ENCODE measurements at regions not wholly inside any gene's neighbourhood (a gene's known extent, or its start where the extent isn't known, plus 50 kb on each side); places are given as distances from the start of the nearest gene placed in this dataset.
A peak's percentile ranks its signal among the peaks of the same experiment; 100 is the strongest.

- no peak for DNase-seq (ENCODE audit: extremely low read depth, low read depth)
Measured at GRCh38 chr10:125283836-125284614, 123.7 kb upstream of the CTBP2 start.

DNA sequence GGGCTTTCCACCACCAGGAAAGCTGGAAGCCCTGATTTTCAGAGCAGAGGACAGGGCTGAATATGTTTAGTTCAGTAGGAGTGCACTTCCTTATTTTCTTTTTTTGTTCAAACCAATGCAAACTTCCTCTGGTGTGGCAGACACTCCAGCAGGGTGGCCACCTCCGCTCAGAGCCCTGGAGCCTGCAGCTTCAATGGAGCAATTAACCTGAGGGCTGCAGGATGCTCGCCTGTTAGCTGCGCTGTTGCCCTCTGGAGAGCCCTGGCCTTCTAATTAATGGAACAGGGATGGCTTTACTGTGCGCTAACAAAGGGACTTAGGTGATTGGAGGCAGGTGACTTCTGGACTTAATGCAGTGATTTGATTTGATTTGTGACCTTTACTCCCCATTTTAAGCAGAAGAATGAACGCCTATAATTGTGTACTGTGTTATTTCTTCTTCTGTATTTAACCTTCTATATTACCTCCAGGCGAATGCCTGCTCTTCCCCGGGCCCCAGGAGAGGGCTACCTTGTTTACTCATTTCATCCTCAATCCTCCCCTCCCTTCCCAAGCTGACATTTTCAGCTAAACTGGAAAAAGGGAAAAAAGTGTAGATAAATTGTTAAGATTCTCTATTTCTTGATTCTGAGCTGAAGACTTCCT is 123.0 kb upstream of the CTBP2 start:
- DNase-seq (ENCODE audit: extremely low read depth, low read depth) = no peak

GRCh38 chr10:125281091-125281490 is 120.7 kb upstream of the CTBP2 start:
- no peak for DNase-seq (ENCODE audit: extremely low read depth, low read depth)

DNA sequence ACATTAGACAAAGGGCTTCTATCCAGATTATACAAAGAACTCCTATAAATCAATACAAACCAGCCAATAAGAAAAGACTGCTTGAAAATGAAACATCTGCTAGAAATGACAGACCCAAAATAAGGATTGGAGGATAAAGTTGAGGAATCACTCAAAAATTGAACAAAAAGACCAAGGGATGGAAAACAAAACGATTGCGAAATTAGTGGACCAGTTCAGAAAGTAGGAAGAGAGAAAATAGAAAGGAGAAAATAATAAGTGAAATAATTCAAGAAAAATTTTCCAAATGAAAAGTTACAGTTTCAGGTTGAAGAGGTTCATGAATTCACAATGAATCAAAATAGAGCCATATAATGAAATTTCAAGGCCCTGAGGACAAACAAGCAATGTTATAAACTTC is 115.8 kb upstream of the CTBP2 start:
- no peak for DNase-seq (ENCODE audit: extremely low read depth, low read depth)

DNA sequence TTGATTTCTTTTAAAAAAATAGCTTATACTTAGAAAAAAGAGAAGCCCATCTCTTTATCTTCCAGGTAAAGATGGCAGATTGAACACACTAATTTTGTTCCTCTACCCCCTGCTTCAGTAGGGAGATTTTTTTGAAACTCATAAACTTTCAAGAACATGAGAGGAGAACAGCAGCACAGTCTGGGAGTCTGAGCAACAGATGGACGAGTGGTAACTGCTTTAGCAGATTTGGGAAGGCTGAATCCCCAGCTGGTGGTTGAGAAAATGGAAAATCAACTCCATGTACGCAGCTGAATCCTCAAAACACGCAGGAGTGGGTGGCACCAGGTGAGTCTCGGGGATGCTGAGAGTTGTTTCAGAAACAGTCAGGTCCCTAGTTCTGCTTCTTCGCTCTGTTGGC is 114.6 kb upstream of the CTBP2 start:
- DNase-seq (ENCODE audit: extremely low read depth, low read depth) = no peak

DNA sequence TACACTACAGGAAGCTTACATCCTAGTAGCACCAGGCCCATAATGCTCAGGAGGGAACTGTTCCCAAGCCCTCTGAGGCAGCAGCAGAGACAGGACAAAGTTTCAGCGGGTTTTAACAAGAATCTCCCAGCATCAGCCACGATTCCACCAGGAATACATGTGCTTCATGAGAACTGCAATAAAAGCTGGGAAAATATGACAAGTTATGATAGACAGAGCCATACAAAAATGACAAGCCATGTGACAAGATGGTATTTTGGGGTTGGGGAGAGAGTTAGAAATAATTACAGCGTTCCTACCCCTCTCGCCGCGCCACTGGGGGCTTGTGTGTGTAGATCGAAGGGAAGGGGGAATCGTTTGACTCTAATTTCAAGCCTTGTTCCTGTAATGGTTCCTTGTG is 112.7 kb upstream of the CTBP2 start:
- DNase-seq (ENCODE audit: extremely low read depth, low read depth) = no peak

DNA sequence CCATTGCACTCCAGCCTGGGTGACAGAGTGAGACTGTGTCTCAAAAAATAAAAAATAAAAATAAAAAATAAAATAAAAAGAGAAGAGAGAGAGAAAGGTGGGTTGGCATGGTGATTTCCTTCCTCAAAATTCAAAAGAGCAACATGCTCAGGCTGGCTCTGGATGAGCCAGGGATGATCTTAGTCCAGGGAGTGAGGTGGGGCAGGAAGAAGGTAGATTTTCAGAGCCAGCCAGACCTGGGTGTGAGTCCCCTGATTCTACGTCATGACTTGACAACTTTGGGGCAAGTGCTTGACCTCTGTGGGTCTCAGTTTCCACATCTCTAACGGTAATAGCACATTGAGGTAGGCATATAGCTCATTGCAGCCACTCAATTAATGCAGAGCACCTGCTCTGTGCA is 109.4 kb upstream of the CTBP2 start:
- no peak for DNase-seq (ENCODE audit: extremely low read depth, low read depth)

- DNase-seq (ENCODE audit: extremely low read depth, low read depth) = no peak
Measured at GRCh38 chr10:125266966-125267365, 106.6 kb upstream of the CTBP2 start.

DNA sequence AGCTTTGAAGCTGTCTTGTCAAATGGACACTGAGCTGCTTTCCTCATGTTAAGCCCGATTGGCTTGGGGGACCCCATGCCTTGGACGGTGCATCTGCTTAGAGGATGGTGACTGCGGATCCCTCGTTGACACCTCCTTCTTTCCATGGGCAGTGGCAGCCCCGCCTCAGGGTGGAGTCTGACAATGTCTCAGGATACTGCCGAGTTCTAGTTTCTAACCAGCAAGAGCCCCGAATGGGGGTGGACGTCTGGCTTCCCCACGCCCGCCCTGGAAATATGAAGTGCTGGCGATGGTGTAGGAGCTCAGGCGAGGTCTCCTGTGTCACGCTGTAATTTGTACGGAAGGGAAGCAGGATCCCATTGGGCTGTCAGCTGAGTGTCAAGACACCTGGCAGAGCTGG is 106.2 kb upstream of the CTBP2 start:
- DNase-seq (ENCODE audit: extremely low read depth, low read depth) = no peak

GRCh38 chr10:125265579-125265955 is 105.2 kb upstream of the CTBP2 start:
- DNase-seq (ENCODE audit: extremely low read depth, low read depth) = no peak

- DNase-seq (ENCODE audit: extremely low read depth, low read depth) = no peak
Measured at GRCh38 chr10:125264757-125265578, 104.6 kb upstream of the CTBP2 start.

DNA sequence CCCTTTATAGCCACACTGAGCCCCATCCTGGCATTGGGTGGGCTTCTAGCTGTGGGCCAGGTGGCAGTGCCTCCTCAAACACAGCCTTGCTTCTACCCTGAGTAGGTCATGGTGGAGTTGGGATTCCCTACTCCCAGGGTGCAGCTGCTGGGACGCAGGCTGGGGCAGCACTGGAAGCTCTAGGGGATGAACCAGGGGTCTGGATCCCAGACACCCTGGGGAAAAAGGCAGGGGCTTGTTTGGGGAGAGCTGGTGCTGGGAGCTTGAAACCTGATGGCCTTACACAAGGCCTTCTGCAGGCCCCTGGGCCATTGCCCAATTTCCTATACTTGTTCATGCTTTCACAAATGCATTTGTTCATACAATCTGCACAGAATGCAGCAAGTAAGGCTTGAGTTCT is 103.7 kb upstream of the CTBP2 start:
- DNase-seq (ENCODE audit: extremely low read depth, low read depth) = no peak

DNA sequence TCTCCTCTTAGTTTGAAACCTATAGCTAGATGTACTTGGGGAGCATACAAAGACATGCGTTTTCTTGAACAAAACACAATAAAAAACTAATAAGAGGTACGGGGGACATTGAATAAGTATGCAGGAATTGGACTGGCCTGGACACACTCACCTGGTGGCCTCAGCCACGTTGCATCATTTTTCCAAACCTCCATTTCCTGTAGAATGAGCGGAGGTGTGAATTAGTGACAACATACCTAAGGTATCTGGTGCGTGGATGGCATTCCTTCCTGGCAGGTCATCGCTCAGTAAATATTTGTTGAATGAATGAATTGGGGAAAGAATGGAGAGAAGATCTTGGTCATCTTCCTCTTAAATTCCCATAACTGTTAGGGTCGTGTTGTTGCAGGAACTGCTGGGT is 103.2 kb upstream of the CTBP2 start:
- DNase-seq (ENCODE audit: extremely low read depth, low read depth) = peak; percentile 39

DNA sequence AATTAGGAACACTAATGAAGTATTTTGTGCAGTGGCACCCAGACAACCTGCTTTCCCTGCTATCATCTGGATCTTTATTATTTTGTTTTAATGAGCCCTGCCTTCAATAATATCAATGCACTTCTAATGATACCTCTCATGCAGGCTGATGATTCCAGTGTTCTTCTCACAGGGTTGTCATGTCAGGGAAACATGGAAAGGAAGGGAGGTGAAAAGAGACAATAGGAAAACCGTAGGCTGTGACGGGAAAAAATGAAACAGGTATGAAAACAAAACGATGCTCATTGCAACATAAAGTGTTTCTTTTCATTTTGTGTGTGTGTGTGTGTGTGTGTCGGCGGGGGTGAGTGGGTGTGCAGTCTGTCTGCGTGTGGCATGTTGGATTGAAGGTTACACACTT is 102.6 kb upstream of the CTBP2 start:
- DNase-seq (ENCODE audit: extremely low read depth, low read depth) = no peak

DNA sequence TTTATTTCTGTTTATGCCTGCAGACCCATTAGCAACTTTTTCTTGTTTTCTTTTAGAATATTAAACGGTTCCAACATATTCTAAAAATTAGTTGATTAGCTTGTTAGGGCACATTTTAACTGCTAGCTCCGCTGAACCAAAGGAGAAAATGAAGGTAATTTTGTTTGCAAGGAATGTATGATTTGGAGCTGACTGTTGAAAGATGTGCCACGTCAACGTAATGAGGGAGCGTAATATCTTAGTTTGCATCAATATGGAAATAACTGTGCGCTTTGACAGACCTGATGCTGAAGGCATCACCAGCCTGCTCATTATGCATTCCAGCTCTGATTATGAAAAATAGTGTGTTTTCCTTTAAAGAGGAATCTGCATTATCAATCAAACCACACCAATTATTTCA is 102.0 kb upstream of the CTBP2 start:
- DNase-seq (ENCODE audit: extremely low read depth, low read depth) = no peak

DNA sequence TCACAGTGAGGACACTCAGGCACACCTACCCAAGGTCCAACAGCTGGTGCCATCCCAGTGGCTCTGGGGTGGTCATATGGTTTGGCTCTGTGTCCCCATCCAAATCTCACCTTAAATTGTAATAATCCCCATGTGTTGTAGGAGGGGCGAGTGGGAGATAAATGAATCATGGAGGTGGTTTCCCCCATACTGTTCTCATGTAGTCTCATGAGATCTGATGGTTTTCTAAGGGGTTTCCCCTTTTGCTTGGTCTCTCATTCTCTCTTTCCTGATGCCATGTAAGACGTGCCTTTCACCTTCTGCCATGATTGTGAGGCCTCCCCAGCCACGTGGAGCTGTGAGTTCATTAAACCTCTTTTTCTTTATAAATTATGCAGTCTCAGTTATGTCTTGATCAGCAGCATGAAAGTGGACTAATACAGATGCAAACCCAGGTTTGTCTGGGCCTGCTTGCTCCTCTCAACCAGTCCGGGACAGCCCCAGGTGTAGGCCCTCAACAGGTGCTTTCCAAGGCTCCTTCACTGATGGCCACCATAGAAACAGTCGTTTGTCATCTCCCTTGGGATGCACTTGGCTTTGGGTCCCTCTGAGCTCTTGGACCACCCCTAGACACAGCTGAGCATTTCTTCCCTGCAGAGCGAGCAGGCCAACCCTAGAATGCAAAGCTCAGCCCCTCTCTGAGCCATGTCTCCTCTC is 101.3 kb upstream of the CTBP2 start:
- no peak for DNase-seq (ENCODE audit: extremely low read depth, low read depth)

DNA sequence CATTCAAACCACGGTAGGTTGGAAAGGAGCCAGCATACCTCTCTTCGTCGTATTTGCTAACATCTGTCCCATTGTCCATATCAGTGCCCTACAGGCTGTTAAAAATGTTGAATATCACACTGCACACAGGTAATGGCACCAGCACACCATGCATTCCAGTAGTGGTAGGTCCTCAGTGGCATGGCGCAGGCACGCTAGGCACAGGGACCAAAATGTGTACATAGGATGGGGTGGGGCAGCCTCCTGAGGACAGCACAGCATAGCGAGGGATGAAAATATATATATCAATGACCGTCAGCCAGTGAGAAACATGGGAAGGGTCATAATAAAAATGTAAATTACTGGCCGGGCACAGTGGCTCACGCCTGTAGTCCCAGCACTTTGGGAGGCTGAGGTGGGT is 99.9 kb upstream of the CTBP2 start:
- DNase-seq (ENCODE audit: extremely low read depth, low read depth) = no peak

- DNase-seq (ENCODE audit: extremely low read depth, low read depth) = no peak
Measured at GRCh38 chr10:125259651-125260050, 99.3 kb upstream of the CTBP2 start.

GRCh38 chr10:125258676-125259075 is 98.3 kb upstream of the CTBP2 start:
- no peak for DNase-seq (ENCODE audit: extremely low read depth, low read depth)

DNA sequence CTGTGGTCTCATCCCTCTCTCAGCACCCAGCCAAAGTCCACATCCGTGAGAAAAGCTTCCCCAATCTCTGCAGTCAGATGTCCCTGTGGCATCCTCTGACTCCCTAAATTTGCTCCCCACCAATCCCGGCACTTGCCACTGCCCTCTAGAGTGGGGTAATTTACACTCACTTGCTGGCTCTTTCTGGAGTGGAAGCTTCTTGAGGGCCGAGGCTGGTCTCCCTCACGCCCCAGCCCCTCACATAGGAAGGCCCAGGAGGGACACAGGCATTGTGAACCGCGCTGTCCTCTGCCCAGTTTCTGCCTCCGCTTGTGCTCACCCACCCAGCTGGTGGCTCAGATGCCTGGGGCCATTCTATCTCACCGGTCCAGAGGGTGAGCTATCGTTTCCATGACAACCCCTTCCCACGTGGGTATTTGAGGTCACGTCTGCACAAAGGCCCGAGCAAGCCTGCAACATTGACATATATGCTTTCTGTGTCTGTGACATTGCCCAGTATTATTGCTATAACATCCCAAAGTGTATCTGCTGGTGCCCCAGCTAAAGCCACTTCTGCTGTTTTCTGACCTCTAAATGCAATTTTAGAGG is 97.3 kb upstream of the CTBP2 start:
- no peak for DNase-seq (ENCODE audit: extremely low read depth, low read depth)

DNA sequence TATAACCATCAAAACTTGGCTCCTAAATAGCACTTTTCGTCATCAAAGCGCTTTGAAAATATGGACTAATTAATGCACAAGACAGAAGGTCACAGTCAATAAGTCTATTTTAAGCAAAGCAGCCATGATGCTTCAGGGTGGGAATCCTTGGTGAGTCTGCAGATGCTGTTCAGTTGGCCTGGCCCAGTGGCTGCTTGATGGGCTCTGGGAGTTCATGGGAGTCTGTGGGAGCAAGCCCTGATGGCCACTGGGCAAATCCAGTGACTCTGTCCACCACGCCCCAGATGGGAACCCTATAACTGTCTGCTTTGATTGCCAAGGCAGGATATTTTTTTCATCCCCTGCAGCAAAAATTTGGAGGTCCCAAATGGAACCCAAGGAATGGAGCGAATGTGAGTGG is 95.7 kb upstream of the CTBP2 start:
- DNase-seq (ENCODE audit: extremely low read depth, low read depth) = no peak
